SH-SY5Y (cell line): ENCODE measurements at regions not wholly inside any gene's neighbourhood (a gene's known extent, or its start where the extent isn't known, plus 50 kb on each side); places are given as distances from the start of the nearest gene placed in this dataset.

Experiments used
- GATA2 ChIP-seq: IDR thresholded peaks from 2 replicates; pipeline ENCODE4 v1.6.1; 2011; ENCODE audit warnings: mild to moderate bottlenecking, low read depth, low read length
- GATA3 ChIP-seq: IDR thresholded peaks from 2 replicates; pipeline ENCODE4 v1.6.1; 2011; ENCODE audit warnings: low read depth, mild to moderate bottlenecking, low read length, moderate library complexity

GRCh38 chr17:36879027-36879426 is 58.2 kb upstream of the LHX1 start:
- TF ChIP-seq GATA2: no peak
- no peak for TF ChIP-seq GATA3
